GM12875 (cell line): ENCODE measurements at regions not wholly inside any gene's neighbourhood (a gene's known extent, or its start where the extent isn't known, plus 50 kb on each side); places are given as distances from the start of the nearest gene placed in this dataset.

Source experiments
- H3K4me3 ChIP-seq: one replicate; pipeline ENCODE4 v1.5.1; 2011; ENCODE audit warnings: low read depth, low read length, control low read depth
- CTCF ChIP-seq: IDR thresholded peaks from 2 replicates; pipeline ENCODE4 v1.5.1; 2011; ENCODE audit warnings: low read depth, mild to moderate bottlenecking, control low read depth, inconsistent platforms, low read length, moderate library complexity, borderline replicate concordance; ENCODE audit not compliant: insufficient read depth

- no peak for TF ChIP-seq CTCF
- no peak overlapping the region for H3K4me3 ChIP-seq
Observed at GRCh38 chr20:57879779-57880570, 170.2 kb upstream of the PMEPA1 start.

GRCh38 chr20:57879437-57879778 lies 169.6 kb upstream of the PMEPA1 start:
- no peak overlapping the region for H3K4me3 ChIP-seq
- no peak for TF ChIP-seq CTCF

- no peak for TF ChIP-seq CTCF
- no peak overlapping the region for H3K4me3 ChIP-seq
Observed at GRCh38 chr20:57878786-57879424, 169.1 kb upstream of the PMEPA1 start.

- TF ChIP-seq CTCF = no peak
Observed at GRCh38 chr20:57877995-57878394, 168.2 kb upstream of the PMEPA1 start.

GRCh38 chr20:57877131-57877824 lies 167.5 kb upstream of the PMEPA1 start:
- no peak overlapping the region for H3K4me3 ChIP-seq
- TF ChIP-seq CTCF = no peak

More at GRCh38 chr20:57877995-57878394, 168.2 kb upstream of the PMEPA1 start:
- H3K4me3 ChIP-seq = no peak overlapping the region

GRCh38 chr20:57876163-57876562 lies 166.3 kb upstream of the PMEPA1 start:
- no peak for TF ChIP-seq CTCF
- H3K4me3 ChIP-seq = no peak overlapping the region
